Aorta (tissue), 5 donors: ENCODE measurements at regions not wholly inside any gene's neighbourhood (a gene's known extent, or its start where the extent isn't known, plus 50 kb on each side); places are given as distances from the start of the nearest gene placed in this dataset.

Source experiments
- ATAC-seq: fragments of 200-7000 bp; cut with Tn5 transposase; one replicate; pipeline ENCODE4 v1.9.1; 2022; ENCODE audit warnings: moderate library complexity; ENCODE audit not compliant: low FRiP score
- DNase-seq, 2 donors: peaks; one replicate each; pipeline ENCODE4 v3.0.0-alpha.2; 2020
- H3K27ac ChIP-seq, 2 donors: one replicate each; pipeline ENCODE4 v1.5.1; 2013; ENCODE audit warnings: low read length in 2 of 2, mild to moderate bottlenecking in 2 of 2, moderate library complexity in 2 of 2, control low read depth in 1 of 2, inconsistent platforms in 1 of 2, low read depth in 1 of 2
- H3K27me3 ChIP-seq, 2 donors: one replicate each; pipeline ENCODE4 v1.6.1; 2013; ENCODE audit warnings: control low read depth in 1 of 2, low read length in 1 of 2, mild to moderate bottlenecking in 1 of 2, moderate library complexity in 1 of 2; ENCODE audit not compliant: insufficient read depth in 2 of 2, control insufficient read depth in 1 of 2
- H3K36me3 ChIP-seq, 2 donors: one replicate each; pipeline ENCODE4 v1.6.1; 2013; ENCODE audit warnings: control low read depth in 1 of 2, low read length in 1 of 2, mild to moderate bottlenecking in 1 of 2; ENCODE audit not compliant: insufficient read depth in 2 of 2, control insufficient read depth in 1 of 2
- H3K4me1 ChIP-seq, 2 donors: one replicate each; pipeline ENCODE4 v1.6.1; 2013; ENCODE audit warnings: low read length in 2 of 2, control low read depth in 1 of 2, mild to moderate bottlenecking in 1 of 2, moderate library complexity in 1 of 2; ENCODE audit not compliant: insufficient read depth in 2 of 2, control insufficient read depth in 1 of 2
- H3K4me3 ChIP-seq, 2 donors: one replicate each; pipeline ENCODE4 v1.5.1; 2013; ENCODE audit warnings: low read length in 2 of 2, control low read depth in 1 of 2, mild to moderate bottlenecking in 1 of 2
- H3K9me3 ChIP-seq: one replicate; pipeline ENCODE4 v1.6.1; 2013; ENCODE audit warnings: mild to moderate bottlenecking, low read length; ENCODE audit not compliant: control insufficient read depth
- WGBS, 2 donors: extraction: QIAGEN DNeasy Blood & Tissue Kit; methylation state at CpG; one replicate each; pipeline ENCODE4 v1.1.7; 2013; 5-methylcytosine and 5-hydroxymethylcytosine counted together
- intact Hi-C, 2 donors: fragments of 100-400 bp; cut with DNase I; formaldehyde crosslinking; loops; one replicate each; pipeline versions ENCODE4 v1.14.2 to v1.15.0; 2022
- donor health status: healthy with polysubstance abuse.
- donor health status: Bipolar disorder and iron deficiency.
- donor health status: DM: no; HTN: no; CAD: no.
- donor health status: DM: no; HTN: no; CAD: no.
- donor health status: DM: yes; HTN: yes; CAD: no.

DNA sequence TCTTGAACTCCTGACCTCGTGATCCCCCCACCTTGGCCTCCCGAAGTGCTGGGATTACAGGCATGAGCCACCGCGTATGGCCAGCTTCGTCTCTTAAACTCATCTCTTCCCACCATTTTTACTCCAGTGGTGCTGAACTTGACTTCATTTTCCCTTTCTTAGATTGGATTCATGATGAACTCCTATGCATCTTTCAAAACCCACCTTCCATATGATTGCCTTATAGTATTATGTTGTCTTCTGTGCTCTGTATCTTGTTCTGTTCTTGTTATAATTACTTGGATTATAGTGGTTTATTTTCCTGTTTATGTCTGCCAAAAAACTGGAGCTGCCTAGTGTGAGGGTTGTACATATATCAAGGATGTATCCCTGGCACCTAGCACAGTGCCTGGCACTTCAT is 110.8 kb upstream of the GADD45A start:
- H3K27me3 ChIP-seq, result no peaks in the 10 kb centered on the region
- no peak overlapping the region for H3K27ac ChIP-seq
- H3K4me1 ChIP-seq, result no peaks in the 10 kb centered on the region
- intact Hi-C loops, result no loop called here
- H3K36me3 ChIP-seq, result no peaks in the 10 kb centered on the region
- H3K9me3 ChIP-seq, result no peaks in the 10 kb centered on the region
- WGBS, 2 donors, result 91 to 96% methylated on average over 5 of the region's 5 CpGs
- ATAC-seq (no peak), DNase-seq (no peak)
- no peak overlapping the region for H3K4me3 ChIP-seq

- DNase-seq (no peak), ATAC-seq (no peak)
- 86 to 91% methylated on average over 2 of the region's 2 CpGs for WGBS, 2 donors
- no peaks in the 10 kb centered on the region for H3K36me3 ChIP-seq
- intact Hi-C loops, result no loop called here
- H3K4me1 ChIP-seq, result no peaks in the 10 kb centered on the region
- H3K27me3 ChIP-seq, result no peaks in the 10 kb centered on the region
- no peaks in the 10 kb centered on the region for H3K9me3 ChIP-seq
- H3K4me3 ChIP-seq, result no peak overlapping the region
- no peak overlapping the region for H3K27ac ChIP-seq
Observed at GRCh38 chr1:67575861-67576260, 109.1 kb upstream of the GADD45A start.

DNA sequence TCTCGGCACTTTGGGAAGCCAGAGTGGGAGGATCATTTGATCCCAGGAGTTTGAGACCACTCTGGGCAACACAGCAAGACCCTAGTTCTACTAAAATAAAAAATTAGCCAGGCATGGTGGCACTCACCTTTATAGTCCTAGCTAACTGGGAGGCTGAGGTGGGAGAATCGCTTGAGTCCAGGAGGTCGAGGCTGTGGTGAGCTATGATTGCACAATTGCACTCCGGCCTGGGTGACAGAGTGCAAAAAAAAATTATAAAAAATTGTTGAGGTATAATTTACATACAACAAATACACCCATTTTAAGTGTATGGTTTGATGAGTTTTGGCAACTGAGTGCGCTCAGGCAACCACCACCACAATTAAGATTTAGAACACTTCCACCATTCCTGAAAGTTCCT is 108.5 kb upstream of the GADD45A start:
- no peaks in the 10 kb centered on the region for H3K9me3 ChIP-seq
- H3K36me3 ChIP-seq, result no peaks in the 10 kb centered on the region
- H3K27ac ChIP-seq, result no peak overlapping the region
- no peaks in the 10 kb centered on the region for H3K27me3 ChIP-seq
- intact Hi-C loops, result no loop called here
- H3K4me1 ChIP-seq, result no peaks in the 10 kb centered on the region
- no peak overlapping the region for H3K4me3 ChIP-seq
- ATAC-seq (no peak), DNase-seq (no peak)
- WGBS, 2 donors, result 89 to 99% methylated on average over 5 of the region's 5 CpGs

DNA sequence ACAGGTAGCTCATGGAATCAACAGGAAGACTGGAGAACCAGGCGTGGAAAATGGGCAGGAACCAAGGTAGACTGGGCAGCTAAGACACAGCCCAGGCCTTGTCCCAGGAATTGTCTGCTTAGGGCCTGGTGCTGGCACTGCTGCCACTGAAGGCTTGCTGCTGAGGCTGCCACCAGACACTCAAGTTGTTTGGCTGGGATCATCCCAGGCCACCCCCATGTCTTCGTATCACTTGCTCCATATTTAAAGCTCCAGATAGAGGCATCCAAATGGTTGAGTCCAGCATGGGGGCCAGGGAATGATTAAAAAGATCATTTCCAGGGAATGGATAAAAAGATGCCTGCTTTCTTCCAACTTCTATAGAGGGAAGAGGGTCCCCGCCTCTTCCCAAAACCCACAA is 107.4 kb upstream of the GADD45A start:
- H3K4me1 ChIP-seq, result no peaks in the 10 kb centered on the region
- intact Hi-C loops, result no loop called here
- 98% methylated on average over 3 of the region's 3 CpGs for WGBS, 2 donors
- ATAC-seq (no peak), DNase-seq (no peak)
- H3K4me3 ChIP-seq, result no peak overlapping the region
- H3K27ac ChIP-seq, result no peak overlapping the region
- H3K27me3 ChIP-seq, result no peaks in the 10 kb centered on the region
- H3K9me3 ChIP-seq, result no peaks in the 10 kb centered on the region
- H3K36me3 ChIP-seq, result no peaks in the 10 kb centered on the region

DNA sequence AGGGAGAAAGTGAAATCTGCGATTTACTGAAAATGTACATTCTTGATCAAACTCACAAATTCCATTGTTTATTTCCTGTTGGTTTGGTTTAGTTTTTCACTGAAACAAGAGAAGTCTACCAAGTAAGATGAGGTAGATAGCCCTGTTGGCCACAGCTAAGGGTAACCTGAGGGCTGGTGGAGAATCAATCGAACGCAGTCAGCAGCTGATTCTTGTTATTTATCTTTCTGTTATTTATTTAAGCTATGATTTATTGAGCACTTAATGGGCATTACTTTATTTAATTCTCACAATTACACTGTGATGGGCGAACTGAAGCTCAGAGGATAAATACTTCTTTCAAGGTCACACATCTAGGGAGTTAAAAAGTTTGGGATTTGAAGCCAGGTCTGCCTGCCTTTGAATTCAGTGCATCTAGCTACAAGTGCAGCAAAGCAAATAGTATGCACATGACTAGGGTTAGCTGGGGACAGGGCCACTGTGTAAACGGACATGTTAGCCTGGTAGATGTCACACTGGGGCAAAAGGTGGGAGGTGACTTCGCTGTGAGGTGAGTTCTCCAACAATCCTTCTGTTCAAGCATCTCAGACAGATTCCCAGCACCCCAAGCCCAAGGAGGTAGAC is 106.5 kb upstream of the GADD45A start:
- Histone ChIP-seq H3K4me1 (no peaks in the 10 kb centered on the region), H3K4me3 (no peak overlapping the region), H3K9me3 (no peaks in the 10 kb centered on the region), H3K27ac (no peak overlapping the region), H3K27me3 (no peaks in the 10 kb centered on the region), H3K36me3 (no peaks in the 10 kb centered on the region)
- intact Hi-C loops, result no loop called here
- 91 to 92% methylated on average over 6 of the region's 6 CpGs for WGBS, 2 donors
- DNase-seq (no peak), ATAC-seq (no peak)

GRCh38 chr1:67579623-67580394 is 105.2 kb upstream of the GADD45A start:
- Histone ChIP-seq H3K9me3 (no peaks in the 10 kb centered on the region), H3K27me3 (no peaks in the 10 kb centered on the region), H3K36me3 (no peaks in the 10 kb centered on the region), H3K4me1 (no peaks in the 10 kb centered on the region), H3K4me3 (no peak overlapping the region), H3K27ac (no peak overlapping the region)
- WGBS, 2 donors, result 41 to 45% methylated on average over 2 of the region's 2 CpGs
- no peak for DNase-seq
- intact Hi-C loops, result no loop called here
- no peak for ATAC-seq

DNA sequence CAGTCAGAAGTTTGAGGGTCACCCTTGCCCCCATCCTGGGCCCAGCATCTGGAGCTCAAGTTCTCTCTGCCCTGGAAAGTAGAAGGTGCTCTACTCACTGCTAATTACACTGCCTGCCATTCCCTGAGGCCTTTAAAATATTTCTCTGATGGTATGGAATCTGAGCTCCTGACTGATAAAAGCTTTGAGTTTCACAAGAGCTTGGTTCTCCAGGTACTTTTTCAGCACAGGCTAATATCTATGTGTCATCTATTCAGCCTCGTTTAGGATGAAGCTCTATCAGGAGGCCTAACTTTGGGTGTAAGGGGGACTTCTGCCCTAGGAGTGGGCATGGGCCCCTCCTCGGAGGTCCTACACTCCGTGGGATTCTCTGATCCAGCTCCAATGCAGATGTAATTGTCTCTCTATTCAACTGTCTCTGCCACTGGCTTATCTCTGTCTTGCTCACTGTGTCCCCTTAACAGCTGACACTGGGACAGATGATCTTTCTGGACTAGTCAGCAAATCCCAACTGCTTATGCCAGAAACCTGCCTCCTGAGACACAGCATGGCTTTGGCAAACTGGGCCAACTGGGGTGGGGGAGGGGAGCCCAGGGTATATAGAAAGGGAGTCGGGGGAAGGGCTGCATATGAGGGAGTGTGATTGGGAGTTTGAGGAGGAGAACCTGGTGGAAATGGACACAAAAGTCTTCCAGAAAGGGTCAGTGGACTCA is 104.2 kb upstream of the GADD45A start:
- Histone ChIP-seq H3K4me3 (no peak overlapping the region), H3K4me1 (no peaks in the 10 kb centered on the region), H3K27ac (no peak overlapping the region), H3K9me3 (no peaks in the 10 kb centered on the region), H3K27me3 (no peaks in the 10 kb centered on the region), H3K36me3 (no peaks in the 10 kb centered on the region)
- intact Hi-C loops, result no loop called here
- DNase-seq (no peak), ATAC-seq (no peak)
- 88 to 89% methylated on average over 4 of the region's 4 CpGs for WGBS, 2 donors

- H3K4me1 ChIP-seq, result peaks cover 0 to 3% of the 10 kb centered on the region in 2 donors
- H3K27me3 ChIP-seq, result no peaks in the 10 kb centered on the region
- ATAC-seq (peak; percentile 23), DNase-seq (no peak)
- H3K4me3 ChIP-seq, result no peak overlapping the region
- WGBS, 2 donors, result 74% methylated on average over 13 of the region's 13 CpGs
- intact Hi-C loops, result no loop called here
- no peaks in the 10 kb centered on the region for H3K36me3 ChIP-seq
- H3K9me3 ChIP-seq, result no peaks in the 10 kb centered on the region
- H3K27ac ChIP-seq, result peak overlapping the region; percentile 26 to 69
Observed at GRCh38 chr1:67582625-67583461, 102.2 kb upstream of the GADD45A start.
